Endothelial cell of umbilical vein (primary cell): ENCODE measurements at regions not wholly inside any gene's neighbourhood (a gene's known extent, or its start where the extent isn't known, plus 50 kb on each side); places are given as distances from the start of the nearest gene placed in this dataset.
"Not testable (repeated sequence)": the region's sequence is repeated elsewhere in the genome, so short reads cannot be mapped to it uniquely, and the experiment has no call there.

ENCODE experiments used
- BruUV-seq: library from RNA; stranded (reverse); fragments of 400-500 nt; replicated peaks from 2 replicates; lab custom pipeline; 2021; lab: Mats Ljungman, UMichigan
- CTCF ChIA-PET: fragments of 300-600, 350-600 bp; sonication (Branson Sonifier 250); formaldehyde crosslinking; loops from one replicate; lab custom pipeline; 2021; ENCODE audit warnings: antibody characterized with exemption, inconsistent platforms; lab: Charles Lee
- POLR2A ChIA-PET: fragments of 300-600, 350-600 bp; sonication (Branson Sonifier 250); formaldehyde crosslinking; loops from one replicate; lab custom pipeline; 2021; ENCODE audit warnings: antibody characterized with exemption, inconsistent platforms; lab: Charles Lee
- DNase-seq: peaks from one replicate; pipeline ENCODE4 v3.0.0-alpha.2; 2011; ENCODE audit warnings: low read depth, low spot score
- FAIRE-seq: peaks from 2 replicates; lab custom pipeline; 2011; peaks lifted over from hg19 to GRCh38; lab: Jason Lieb, UNC
- H2AFZ ChIP-seq: 2 replicates; pipeline ENCODE4 v1.6.0; 2012; ENCODE audit warnings: low read depth, low read length, control low read depth, inconsistent platforms
- H3K27ac ChIP-seq: 2 replicates; pipeline ENCODE4 v1.5.1; 2011; ENCODE audit warnings: low read depth, mild to moderate bottlenecking, control low read depth, low read length, moderate library complexity; ENCODE audit not compliant: insufficient read depth
- H3K27me3 ChIP-seq, 2 experiments: 2 replicates each; pipeline versions ENCODE4 v1.6.0 to v1.6.1; 2011; ENCODE audit warnings: low read length in 2 of 2, mixed read lengths in 1 of 2; ENCODE audit not compliant: control insufficient read depth in 2 of 2, insufficient read depth in 2 of 2
- H3K36me3 ChIP-seq, 2 experiments: 2 replicates in 1 of 2; 3 replicates in 1 of 2; pipeline ENCODE4 v1.5.1; 2011; ENCODE audit warnings: low read length in 2 of 2, mild to moderate bottlenecking in 1 of 2, moderate library complexity in 1 of 2; ENCODE audit not compliant: control insufficient read depth in 2 of 2, insufficient read depth in 2 of 2; ENCODE audit errors: extremely low read depth in 1 of 2
- H3K4me1 ChIP-seq: 3 replicates; pipeline ENCODE4 v1.5.1; 2011; ENCODE audit warnings: mild to moderate bottlenecking, low read length; ENCODE audit not compliant: control insufficient read depth, insufficient read depth; ENCODE audit errors: extremely low read depth
- H3K4me2 ChIP-seq: 2 replicates; pipeline ENCODE4 v1.6.1; 2011; ENCODE audit warnings: low read length, control low read depth, mixed read lengths; ENCODE audit not compliant: insufficient read depth
- H3K4me3 ChIP-seq, 3 experiments: fragments of 200-600 bp in 1 of 3; sonication (generic), shearing (Covaris generic) in 1 of 3; replicated peaks in 1 of 3; 2 replicates each; pipeline ENCODE4 v1.5.1; 2011 to 2016; ENCODE audit warnings: control low read depth in 3 of 3, low read length in 3 of 3, mild to moderate bottlenecking in 2 of 3, inconsistent platforms in 1 of 3, low read depth in 1 of 3, moderate library complexity in 1 of 3; ENCODE audit not compliant: insufficient read depth in 1 of 3
- H3K79me2 ChIP-seq: 2 replicates; pipeline ENCODE4 v1.6.0; 2012; ENCODE audit warnings: low read length, inconsistent platforms; ENCODE audit not compliant: control insufficient read depth, insufficient read depth
- H3K9ac ChIP-seq: replicated peaks from 2 replicates; pipeline ENCODE3; 2011; ENCODE audit warnings: low read length, control low read depth; ENCODE audit not compliant: insufficient read depth; ENCODE audit errors: extremely low read depth
- H3K9me1 ChIP-seq: replicated peaks from 3 replicates; pipeline ENCODE4 v1.6.0; 2011; ENCODE audit warnings: mild to moderate bottlenecking, low read length; ENCODE audit not compliant: control insufficient read depth, insufficient read depth; ENCODE audit errors: extremely low read depth
- H3K9me3 ChIP-seq: replicated peaks from 2 replicates; pipeline ENCODE4 v1.5.1; 2012; ENCODE audit warnings: low read length, inconsistent platforms; ENCODE audit not compliant: control insufficient read depth, insufficient read depth
- H4K20me1 ChIP-seq: replicated peaks from 2 replicates; pipeline ENCODE3; 2011; ENCODE audit warnings: mild to moderate bottlenecking, low read length; ENCODE audit not compliant: control insufficient read depth, insufficient read depth; ENCODE audit errors: extremely low read depth
- CTCF ChIP-seq, 2 donors: IDR thresholded peaks; 1 replicate in 1 of 2; 2 replicates in 1 of 2; pipeline ENCODE4 v1.5.1; 2011; ENCODE audit warnings: low read length in 2 of 2, mild to moderate bottlenecking in 2 of 2, moderate library complexity in 2 of 2, control low read depth in 1 of 2, inconsistent platforms in 1 of 2, low read depth in 1 of 2; ENCODE audit not compliant: insufficient read depth in 1 of 2; ENCODE audit errors: extremely low read depth in 1 of 2
- EZH2 ChIP-seq: IDR thresholded peaks from 2 replicates; pipeline ENCODE4 v1.6.1; 2012; ENCODE audit warnings: borderline replicate concordance, low read depth, mild to moderate bottlenecking, moderate library complexity, low read length, inconsistent platforms; ENCODE audit not compliant: severe bottlenecking
- FOS ChIP-seq: IDR thresholded peaks from 2 replicates; pipeline ENCODE4 v1.6.1; 2011; ENCODE audit warnings: mild to moderate bottlenecking, low read length, moderate library complexity, borderline replicate concordance; ENCODE audit not compliant: insufficient read depth
- GATA2 ChIP-seq: IDR thresholded peaks from 2 replicates; pipeline ENCODE4 v1.7.0; 2011; ENCODE audit warnings: low read depth, mild to moderate bottlenecking, moderate library complexity, mixed read lengths, low read length; ENCODE audit not compliant: insufficient read length, insufficient read depth
- JUN ChIP-seq: IDR thresholded peaks from 2 replicates; pipeline ENCODE4 v1.6.1; 2011; ENCODE audit warnings: borderline replicate concordance, low read depth; ENCODE audit not compliant: insufficient read length, insufficient read depth
- MAX ChIP-seq: IDR thresholded peaks from 2 replicates; pipeline ENCODE4 v1.6.1; 2011; ENCODE audit not compliant: insufficient read depth, insufficient read length
- MYC ChIP-seq: IDR thresholded peaks from one replicate; pipeline ENCODE4 v1.6.1; 2011; ENCODE audit warnings: mild to moderate bottlenecking, low read depth, low read length
- POLR2A ChIP-seq: IDR thresholded peaks from 2 replicates; pipeline ENCODE4 v1.6.1; 2012; ENCODE audit warnings: low read depth, mild to moderate bottlenecking, control low read depth, low read length
- POLR2AphosphoS5 ChIP-seq: IDR thresholded peaks from 2 replicates; pipeline ENCODE4 v1.6.1; 2012; ENCODE audit warnings: low read depth, mild to moderate bottlenecking, control low read depth, low read length, moderate library complexity; ENCODE audit not compliant: insufficient read depth
- dilution Hi-C: fragments of 300-500 bp; cut with MboI; formaldehyde crosslinking; loops from one replicate; pipeline ENCODE4 v1.15.0; 2019; ENCODE audit warnings: low sequenced_read_pairs; ENCODE audit not compliant: extremely low pct_ligation_motif_present
- intact Hi-C: fragments of 100-400 bp; cut with micrococcal nuclease; formaldehyde crosslinking; loops from one replicate; pipeline ENCODE4 v1.10.0; 2022

- CTCF ChIA-PET = no interaction called here
- intact Hi-C loops (no loop called here), dilution Hi-C loops (no loop called here)
- no peaks in the 10 kb centered on the region for H3K79me2 ChIP-seq
- no peaks in the 10 kb centered on the region for H3K9me1 ChIP-seq
- no peaks in the 10 kb centered on the region for H4K20me1 ChIP-seq
- no peak overlapping the region for H3K9ac ChIP-seq
- FAIRE-seq = no peak
- no peaks in the 10 kb centered on the region for H3K9me3 ChIP-seq
- no peaks in the 10 kb centered on the region for H3K27me3 ChIP-seq
- no TSS peak for BruUV-seq
- no peak overlapping the region for H3K4me2 ChIP-seq
- H3K36me3 ChIP-seq = no peaks in the 10 kb centered on the region
- TF ChIP-seq JUN (no peak), POLR2AphosphoS5 (no peak), POLR2A (no peak), MYC (no peak), FOS (no peak), CTCF (IDR thresholded peaks at IDR 0.05; ENCODE audit: extremely low read depth in 1 of 2, insufficient read depth in 1 of 2, low read depth in 1 of 2, low read length in 2 of 2) (no peak), MAX (no peak), EZH2 (no peak), GATA2 (no peak)
- DNase-seq = no peak
- H3K4me3 ChIP-seq = no peak overlapping the region
- no peaks in the 10 kb centered on the region for H3K4me1 ChIP-seq
- H2AFZ ChIP-seq = no peak overlapping the region
- POLR2A ChIA-PET = no interaction called here
- H3K27ac ChIP-seq = no peak overlapping the region
Observed at GRCh38 chr4:101615652-101616051, 174.9 kb upstream of the BANK1 start.

- H3K9me3 ChIP-seq, intact Hi-C loops, H4K20me1 ChIP-seq, H3K36me3 ChIP-seq, FAIRE-seq, H3K4me3 ChIP-seq, H2AFZ ChIP-seq, H3K79me2 ChIP-seq, POLR2A ChIA-PET, H3K27me3 ChIP-seq, BruUV-seq, H3K4me1 ChIP-seq, H3K9me1 ChIP-seq, H3K9ac ChIP-seq, dilution Hi-C loops, CTCF ChIA-PET, H3K27ac ChIP-seq, DNase-seq, H3K4me2 ChIP-seq: not testable (repeated sequence)
Observed at GRCh38 chr4:101606989-101607388, 183.5 kb upstream of the BANK1 start.
